ENCODE measurements at regions not wholly inside any gene's neighbourhood (a gene's known extent, or its start where the extent isn't known, plus 50 kb on each side); places are given as distances from the start of the nearest gene placed in this dataset.
"Not testable (repeated sequence)": the region's sequence is repeated elsewhere in the genome, so short reads cannot be mapped to it uniquely, and the experiment has no call there.

- TF ChIP-seq CTCF (IDR thresholded peaks at IDR 0.05; ENCODE audit: unreplicated experiment): no peak
- no peak overlapping the region for H3K27ac Mint-ChIP-seq
- no peaks in the 10 kb centered on the region for H3K4me1 Mint-ChIP-seq
- no peak overlapping the region for H3K4me3 Mint-ChIP-seq
- no peaks in the 10 kb centered on the region for H3K27me3 Mint-ChIP-seq (ENCODE audit: low read depth)
- no peaks in the 10 kb centered on the region for H3K36me3 Mint-ChIP-seq
- H3K9me3 Mint-ChIP-seq: no peaks in the 10 kb centered on the region
- no peak for DNase-seq (ENCODE audit: low spot score in 2 of 2, unreplicated experiment in 2 of 2)
Measured at GRCh38 chr12:78562368-78563205, 302.0 kb upstream of the SYT1 start.

GRCh38 chr12:78563826-78564225 lies 300.7 kb upstream of the SYT1 start:
- Mint-ChIP-seq H3K9me3 (no peaks in the 10 kb centered on the region), H3K4me1 (peaks cover 7% of the 10 kb centered on the region), H3K27me3 (ENCODE audit: low read depth) (no peaks in the 10 kb centered on the region), H3K4me3 (no peak overlapping the region), H3K27ac (no peak overlapping the region), H3K36me3 (no peaks in the 10 kb centered on the region)
- no peak for DNase-seq (ENCODE audit: low spot score in 2 of 2, unreplicated experiment in 2 of 2)
- no peak for TF ChIP-seq CTCF (IDR thresholded peaks at IDR 0.05; ENCODE audit: unreplicated experiment)

- Mint-ChIP-seq H3K27me3 (ENCODE audit: low read depth) (no peaks in the 10 kb centered on the region), H3K27ac (no peak overlapping the region), H3K36me3 (no peaks in the 10 kb centered on the region), H3K4me3 (no peak overlapping the region), H3K4me1 (peaks cover 7% of the 10 kb centered on the region), H3K9me3 (no peaks in the 10 kb centered on the region)
- TF ChIP-seq CTCF (IDR thresholded peaks at IDR 0.05; ENCODE audit: unreplicated experiment): no peak
- DNase-seq (ENCODE audit: low spot score in 2 of 2, unreplicated experiment in 2 of 2): no peak
Measured at GRCh38 chr12:78566456-78566855, 298.1 kb upstream of the SYT1 start.

- Mint-ChIP-seq H3K9me3 (no peaks in the 10 kb centered on the region), H3K4me3 (no peak overlapping the region), H3K4me1 (peaks cover 7% of the 10 kb centered on the region), H3K27ac (no peak overlapping the region), H3K36me3 (no peaks in the 10 kb centered on the region), H3K27me3 (ENCODE audit: low read depth) (no peaks in the 10 kb centered on the region)
- TF ChIP-seq CTCF (IDR thresholded peaks at IDR 0.05; ENCODE audit: unreplicated experiment): no peak
- no peak for DNase-seq (ENCODE audit: low spot score in 2 of 2, unreplicated experiment in 2 of 2)
Measured at GRCh38 chr12:78568321-78569020, 296.1 kb upstream of the SYT1 start.

GRCh38 chr12:78571953-78572352 lies 292.6 kb upstream of the SYT1 start:
- no peak for DNase-seq (ENCODE audit: low spot score in 2 of 2, unreplicated experiment in 2 of 2)
- no peaks in the 10 kb centered on the region for H3K36me3 Mint-ChIP-seq
- peaks cover 7% of the 10 kb centered on the region for H3K4me1 Mint-ChIP-seq
- no peak overlapping the region for H3K4me3 Mint-ChIP-seq
- H3K9me3 Mint-ChIP-seq: peaks cover 9% of the 10 kb centered on the region
- TF ChIP-seq CTCF (IDR thresholded peaks at IDR 0.05; ENCODE audit: unreplicated experiment): no peak
- no peak overlapping the region for H3K27ac Mint-ChIP-seq
- H3K27me3 Mint-ChIP-seq (ENCODE audit: low read depth): no peaks in the 10 kb centered on the region

GRCh38 chr12:78575208-78575607 lies 289.4 kb upstream of the SYT1 start:
- H3K4me3 Mint-ChIP-seq; DNase-seq (ENCODE audit: low spot score in 2 of 2, unreplicated experiment in 2 of 2); H3K27me3 Mint-ChIP-seq (ENCODE audit: low read depth); H3K36me3 Mint-ChIP-seq; H3K27ac Mint-ChIP-seq; H3K9me3 Mint-ChIP-seq; H3K4me1 Mint-ChIP-seq: not testable (repeated sequence)
